ENCODE measurements at regions not wholly inside any gene's neighbourhood (a gene's known extent, or its start where the extent isn't known, plus 50 kb on each side); places are given as distances from the start of the nearest gene placed in this dataset.
A peak's percentile ranks its signal among the peaks of the same experiment; 100 is the strongest.

- no peak for DNase-seq (ENCODE audit: low read depth)
These were observed 84.8 kb upstream of the PHF14 start for GRCh38 chr7:10888861-10889260.

DNA sequence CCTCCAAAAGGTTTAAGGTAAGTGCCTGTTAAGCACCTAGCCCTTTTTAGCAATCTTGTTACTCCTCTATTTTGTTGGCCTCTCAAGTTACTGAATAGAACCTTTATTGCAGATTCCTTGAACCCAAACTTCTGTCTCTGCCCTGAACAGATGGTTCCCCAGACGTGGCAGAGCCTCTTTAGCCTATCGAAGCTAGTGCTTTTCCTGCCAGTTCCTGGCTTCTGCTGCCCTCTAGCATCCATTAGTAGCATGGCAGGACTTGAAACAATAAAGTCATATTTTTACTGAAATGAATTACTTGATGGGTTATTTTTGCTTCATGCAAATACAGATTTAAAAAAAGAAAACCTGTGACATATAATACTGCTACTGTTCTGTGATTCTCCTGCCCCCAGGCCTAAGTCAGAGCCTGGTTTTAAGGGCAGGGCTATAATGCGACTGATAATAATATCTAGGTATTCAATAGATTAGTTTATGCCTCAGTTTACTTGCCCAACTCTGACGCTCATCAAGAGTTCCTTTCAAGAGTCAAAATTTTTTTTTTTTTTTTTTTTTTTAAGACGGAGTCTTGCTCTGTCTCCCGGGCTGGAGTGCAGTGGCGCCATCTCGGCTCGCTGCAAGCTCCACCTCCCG is 84.3 kb upstream of the PHF14 start:
- DNase-seq (ENCODE audit: low read depth) = peak; percentile 13

DNA sequence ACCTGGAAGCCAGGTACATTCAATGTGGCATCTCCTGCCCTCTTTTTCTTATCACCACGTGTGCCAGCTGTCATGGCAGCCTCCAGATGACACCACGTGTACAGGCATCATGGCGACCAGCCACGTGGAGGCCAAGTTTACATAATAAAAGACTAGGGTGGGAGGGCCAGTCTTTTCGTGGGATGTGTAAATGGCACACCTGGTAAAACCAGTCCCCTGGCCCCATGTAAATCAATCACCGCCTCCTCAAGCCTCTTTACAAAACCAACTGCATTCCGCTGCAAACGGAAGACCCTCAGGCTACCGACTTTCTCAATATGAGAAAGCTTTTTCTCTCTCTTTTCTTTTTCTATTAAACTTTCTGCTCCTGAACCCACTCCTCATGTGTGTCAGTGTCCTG is 65.1 kb upstream of the PHF14 start:
- DNase-seq (ENCODE audit: low read depth) = no peak

DNA sequence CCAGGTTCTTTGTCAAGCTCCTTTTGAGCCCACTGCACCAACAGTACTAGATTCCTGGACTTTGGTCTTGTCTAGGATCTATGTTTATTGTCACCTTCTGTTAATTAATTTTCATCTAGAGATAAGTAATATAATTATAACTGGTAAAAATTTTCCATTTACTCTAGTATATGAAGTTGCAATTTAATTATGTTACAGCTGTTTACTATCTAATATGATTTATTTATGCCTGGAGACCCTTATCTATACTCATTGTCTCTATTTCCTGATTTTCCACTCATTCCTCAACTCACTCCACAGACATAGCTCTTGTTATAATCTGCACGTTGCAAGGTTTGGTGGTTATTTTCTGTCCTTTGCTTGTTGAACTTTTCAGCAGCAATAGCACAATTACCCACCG is 63.2 kb upstream of the PHF14 start:
- no peak for DNase-seq (ENCODE audit: low read depth)

DNA sequence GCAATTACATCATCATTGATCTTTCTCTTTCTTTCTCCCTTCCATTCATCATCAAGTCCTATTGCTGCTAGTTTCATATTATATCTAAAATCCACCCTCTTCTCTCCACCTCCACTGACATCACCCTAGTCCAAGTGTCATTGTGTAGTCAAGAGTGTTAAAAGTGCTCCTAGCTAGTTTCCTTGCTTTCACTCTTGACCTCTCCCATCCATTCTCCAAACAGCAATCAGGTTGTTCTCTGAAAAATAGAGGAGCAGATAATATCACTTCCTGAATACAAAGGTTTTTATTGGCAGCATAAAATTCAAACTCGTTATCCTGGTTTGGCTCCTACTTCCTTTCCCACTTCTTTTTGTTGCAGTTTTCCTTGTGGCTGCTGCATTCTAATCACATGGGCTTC is 61.6 kb upstream of the PHF14 start:
- DNase-seq (ENCODE audit: low read depth) = no peak

- no peak for DNase-seq (ENCODE audit: low read depth)
These were observed 60.2 kb upstream of the PHF14 start for GRCh38 chr7:10913457-10913856.

- DNase-seq (ENCODE audit: low read depth) = no peak
These were observed 55.5 kb upstream of the PHF14 start for GRCh38 chr7:10918093-10918590.

DNA sequence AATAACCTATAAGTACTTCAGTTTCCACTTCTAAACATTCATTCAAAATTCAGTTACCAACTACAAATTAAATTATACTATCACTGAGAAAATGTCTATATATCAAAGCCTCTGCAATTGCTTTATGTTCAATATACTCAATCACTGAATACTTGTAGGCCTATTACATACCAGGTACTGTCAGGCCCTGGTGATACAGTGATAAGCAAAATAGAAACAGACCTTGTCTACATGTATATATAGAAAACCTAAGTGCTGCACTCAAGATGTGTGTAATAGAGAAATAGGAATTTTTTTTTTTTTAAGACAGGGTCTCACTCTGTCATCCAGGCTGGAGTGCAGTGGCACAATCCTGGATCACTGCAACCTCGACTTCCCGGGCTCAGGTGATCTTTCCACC is 53.7 kb upstream of the PHF14 start:
- DNase-seq (ENCODE audit: low read depth) = no peak
